Panc1 (cell line): ENCODE measurements at regions not wholly inside any gene's neighbourhood (a gene's known extent, or its start where the extent isn't known, plus 50 kb on each side); places are given as distances from the start of the nearest gene placed in this dataset.

Source experiments
- ATAC-seq: fragments of 200-7000 bp; cut with Tn5 transposase; 2 replicates; pipeline ENCODE4 v1.9.1; 2020; ENCODE audit warnings: mild to moderate bottlenecking, moderate library complexity
- BruUV-seq: library from RNA; stranded (reverse); fragments of 400-500 nt; replicated peaks from 2 replicates; lab custom pipeline; 2021; lab: Mats Ljungman, UMichigan
- CTCF ChIA-PET: fragments of 300-600 bp; sonication (Branson Sonifier 250); formaldehyde crosslinking; loops from one replicate; lab custom pipeline; 2022; ENCODE audit warnings: antibody characterized with exemption; lab: Charles Lee
- POLR2A ChIA-PET: fragments of 300-600 bp; sonication (Branson Sonifier 250); formaldehyde crosslinking; loops from one replicate; lab custom pipeline; 2022; ENCODE audit warnings: antibody characterized with exemption; lab: Charles Lee
- DNase-seq: peaks from one replicate; pipeline ENCODE4 v3.0.0-alpha.2; 2010; ENCODE audit warnings: low read depth, low spot score
- H3K27ac ChIP-seq: 2 replicates; pipeline ENCODE4 v1.5.1; 2011; ENCODE audit warnings: mild to moderate bottlenecking, low read length, inconsistent platforms
- H3K27me3 ChIP-seq: fragments of 200-500 bp; sonication (Bioruptor generic); 2 replicates; pipeline ENCODE4 v1.6.0; 2014; ENCODE audit warnings: low read length, inconsistent platforms; ENCODE audit not compliant: control insufficient read depth, insufficient read depth
- H3K36me3 ChIP-seq: fragments of 200-500 bp; sonication (Bioruptor generic); 2 replicates; pipeline ENCODE4 v1.5.1; 2014; ENCODE audit warnings: inconsistent platforms, mild to moderate bottlenecking, low read length, moderate library complexity; ENCODE audit not compliant: control insufficient read depth, insufficient read depth
- H3K4me1 ChIP-seq: 2 replicates; pipeline ENCODE4 v1.5.1; 2011; ENCODE audit warnings: inconsistent platforms, mild to moderate bottlenecking, low read length, moderate library complexity; ENCODE audit not compliant: control insufficient read depth, insufficient read depth
- H3K4me3 ChIP-seq, 2 experiments: 2 replicates each; pipeline ENCODE4 v1.5.1; 2011 to 2012; ENCODE audit warnings: low read depth in 2 of 2, low read length in 2 of 2, mild to moderate bottlenecking in 2 of 2, inconsistent platforms in 1 of 2, moderate library complexity in 1 of 2
- H3K9me3 ChIP-seq: fragments of 200-500 bp; sonication (Bioruptor generic); 2 replicates; pipeline ENCODE4 v1.5.1; 2014; ENCODE audit warnings: low read depth, mild to moderate bottlenecking, inconsistent platforms, low read length, moderate library complexity; ENCODE audit not compliant: control insufficient read depth, insufficient read depth
- CTCF ChIP-seq: fragments of 450-650 bp; IDR thresholded peaks from 2 replicates; pipeline ENCODE4 v1.5.1; 2017; ENCODE audit warnings: mild to moderate bottlenecking
- POLR2AphosphoS5 ChIP-seq: IDR thresholded peaks from 2 replicates; pipeline ENCODE4 v1.6.1; 2012; ENCODE audit warnings: mild to moderate bottlenecking, low read depth, low read length, moderate library complexity
- REST ChIP-seq, 2 experiments: IDR thresholded peaks; 2 replicates each; pipeline ENCODE4 v1.6.1; 2011 to 2012; ENCODE audit warnings: low read depth in 2 of 2, control low read depth in 1 of 2, low read length in 1 of 2, mild to moderate bottlenecking in 1 of 2, moderate library complexity in 1 of 2; ENCODE audit not compliant: insufficient read depth in 1 of 2
- SIN3A ChIP-seq: IDR thresholded peaks from 2 replicates; pipeline ENCODE4 v1.6.1; 2012; ENCODE audit warnings: low read depth, mild to moderate bottlenecking, low read length, moderate library complexity, borderline replicate concordance; ENCODE audit not compliant: insufficient read depth
- TCF7L2 ChIP-seq: IDR thresholded peaks from 2 replicates; pipeline ENCODE4 v1.6.1; 2011; ENCODE audit warnings: mild to moderate bottlenecking, low read depth, low read length, inconsistent platforms
- in situ Hi-C: cut with HindIII; loops from 2 replicates; pipeline ENCODE4 v1.10.0; 2016; ENCODE audit warnings: low sequenced_read_pairs, low pct_unique_long_range_greater_than_20kb
- intact Hi-C: fragments of 100-400 bp; cut with micrococcal nuclease; formaldehyde crosslinking; loops from one replicate; pipeline ENCODE4 v1.10.0; 2022; ENCODE audit not compliant: unreplicated experiment

- no peak for TF ChIP-seq TCF7L2
- no peak for TF ChIP-seq CTCF
- TF ChIP-seq SIN3A = no peak
- TF ChIP-seq POLR2AphosphoS5 = no peak
- no peak for TF ChIP-seq REST (IDR thresholded peaks at IDR 0.05; ENCODE audit: insufficient read depth in 1 of 2, low read depth in 2 of 2, low read length in 1 of 2)
- intact Hi-C loops (no loop called here), in situ Hi-C loops (no loop called here)
- no peaks in the 10 kb centered on the region for H3K4me1 ChIP-seq
- H3K36me3 ChIP-seq = no peaks in the 10 kb centered on the region
- H3K4me3 ChIP-seq = no peak overlapping the region
- no peaks in the 10 kb centered on the region for H3K27me3 ChIP-seq
- POLR2A ChIA-PET = no interaction called here
- CTCF ChIA-PET = no interaction called here
- DNase-seq = no peak
- no TSS peak for BruUV-seq
- H3K9me3 ChIP-seq = no peaks in the 10 kb centered on the region
- H3K27ac ChIP-seq = no peak overlapping the region
- no peak for ATAC-seq
Observed at GRCh38 chr3:116927918-116928317, 218.3 kb downstream of the TUSC7 start.

GRCh38 chr3:116929505-116930222 lies 220.1 kb downstream of the TUSC7 start:
- CTCF ChIA-PET = no interaction called here
- no peak overlapping the region for H3K4me3 ChIP-seq

More at GRCh38 chr3:116929505-116930222, 220.1 kb downstream of the TUSC7 start:
- Histone ChIP-seq H3K9me3 (no peaks in the 10 kb centered on the region), H3K27me3 (no peaks in the 10 kb centered on the region), H3K27ac (no peak overlapping the region), H3K4me1 (no peaks in the 10 kb centered on the region), H3K36me3 (no peaks in the 10 kb centered on the region)
- no TSS peak for BruUV-seq
- intact Hi-C loops (no loop called here), in situ Hi-C loops (no loop called here)
- DNase-seq (no peak), ATAC-seq (no peak)
- TF ChIP-seq REST (IDR thresholded peaks at IDR 0.05; ENCODE audit: insufficient read depth in 1 of 2, low read depth in 2 of 2, low read length in 1 of 2) = no peak
- no peak for TF ChIP-seq TCF7L2
- TF ChIP-seq CTCF = no peak
- no peak for TF ChIP-seq POLR2AphosphoS5
- POLR2A ChIA-PET = no interaction called here
